ENCODE measurements at regions not wholly inside any gene's neighbourhood (a gene's known extent, or its start where the extent isn't known, plus 50 kb on each side); places are given as distances from the start of the nearest gene placed in this dataset.
"Not testable (repeated sequence)": the region's sequence is repeated elsewhere in the genome, so short reads cannot be mapped to it uniquely, and the experiment has no call there.

- peaks cover 17% of the 10 kb centered on the region for H3K36me3 ChIP-seq (ENCODE audit: insufficient read depth, low read length)
- H3K79me2 ChIP-seq (ENCODE audit: insufficient read depth, low read length), result peaks cover 69% of the 10 kb centered on the region
- peaks cover 45% of the 10 kb centered on the region for H3K4me1 ChIP-seq (ENCODE audit: insufficient read depth, low read length, poor library complexity, severe bottlenecking)
- peaks cover 12% of the 10 kb centered on the region for H3F3A ChIP-seq (ENCODE audit: low read depth)
- no peaks in the 10 kb centered on the region for H3K9me2 ChIP-seq (replicated peaks; ENCODE audit: low read depth, low read length)
- TF ChIP-seq EZH2phosphoT487 (IDR thresholded peaks at IDR 0.05; ENCODE audit: borderline replicate concordance), result no peak
- TF ChIP-seq CTCF (conservative IDR thresholded peaks at IDR 0.05; ENCODE audit: low read length), result no peak
- peak overlapping the region; percentile 93 for H3K4me2 ChIP-seq (ENCODE audit: low read depth, low read length, poor library complexity, severe bottlenecking)
- no peaks in the 10 kb centered on the region for H3K9me3 ChIP-seq (ENCODE audit: insufficient read depth, low read depth, low read length)
- no peak overlapping the region; the same call in 1 of the 2 replicates for H2AFZ ChIP-seq (ENCODE audit: low read length)
- H3K9ac ChIP-seq (ENCODE audit: low read depth, low read length, poor library complexity, severe bottlenecking), result peak overlapping the region; percentile 83
- no peaks in the 10 kb centered on the region for H3K27me3 ChIP-seq (ENCODE audit: insufficient read depth, low read length, poor library complexity, severe bottlenecking)
- H4K20me1 ChIP-seq (ENCODE audit: insufficient read depth, low read length, poor library complexity, severe bottlenecking), result no peaks in the 10 kb centered on the region
- peak overlapping the region; percentile 70 for H3K4me3 ChIP-seq (ENCODE audit: low read length, poor library complexity, severe bottlenecking)
Observed at GRCh38 chr3:51588724-51589123, 50.2 kb downstream of the RAD54L2 start.

- Histone ChIP-seq H4K20me1 (ENCODE audit: insufficient read depth, low read length, poor library complexity, severe bottlenecking) (no peaks in the 10 kb centered on the region), H3K36me3 (ENCODE audit: insufficient read depth, low read length) (peaks cover 29% of the 10 kb centered on the region), H3K4me3 (ENCODE audit: low read length, poor library complexity, severe bottlenecking) (no peak overlapping the region), H2AFZ (ENCODE audit: low read length) (no peak overlapping the region), H3K27me3 (ENCODE audit: insufficient read depth, low read length, poor library complexity, severe bottlenecking) (no peaks in the 10 kb centered on the region), H3K4me2 (ENCODE audit: low read depth, low read length, poor library complexity, severe bottlenecking) (no peak overlapping the region), H3K9me2 (replicated peaks; ENCODE audit: low read depth, low read length) (no peaks in the 10 kb centered on the region), H3F3A (ENCODE audit: low read depth) (peaks cover 12% of the 10 kb centered on the region), H3K79me2 (ENCODE audit: insufficient read depth, low read length) (peaks cover 67% of the 10 kb centered on the region), H3K9ac (ENCODE audit: low read depth, low read length, poor library complexity, severe bottlenecking) (no peak overlapping the region), H3K4me1 (ENCODE audit: insufficient read depth, low read length, poor library complexity, severe bottlenecking) (peaks cover 38% of the 10 kb centered on the region), H3K9me3 (ENCODE audit: insufficient read depth, low read depth, low read length) (no peaks in the 10 kb centered on the region)
- TF ChIP-seq CTCF (conservative IDR thresholded peaks at IDR 0.05; ENCODE audit: low read length) (no peak), EZH2phosphoT487 (IDR thresholded peaks at IDR 0.05; ENCODE audit: borderline replicate concordance) (no peak)
Observed at GRCh38 chr3:51591231-51591630, 52.7 kb downstream of the RAD54L2 start.

GRCh38 chr3:51593697-51594096 lies 55.2 kb downstream of the RAD54L2 start:
- Histone ChIP-seq H3K4me1 (ENCODE audit: insufficient read depth, low read length, poor library complexity, severe bottlenecking) (peaks cover 21% of the 10 kb centered on the region), H3K9me3 (ENCODE audit: insufficient read depth, low read depth, low read length) (no peaks in the 10 kb centered on the region), H3K36me3 (ENCODE audit: insufficient read depth, low read length) (peaks cover 39% of the 10 kb centered on the region), H3K9me2 (replicated peaks; ENCODE audit: low read depth, low read length) (no peaks in the 10 kb centered on the region), H4K20me1 (ENCODE audit: insufficient read depth, low read length, poor library complexity, severe bottlenecking) (no peaks in the 10 kb centered on the region), H3K27me3 (ENCODE audit: insufficient read depth, low read length, poor library complexity, severe bottlenecking) (no peaks in the 10 kb centered on the region), H3F3A (ENCODE audit: low read depth) (peaks cover 9% of the 10 kb centered on the region), H3K4me3 (ENCODE audit: low read length, poor library complexity, severe bottlenecking) (no peak overlapping the region), H2AFZ (ENCODE audit: low read length) (no peak overlapping the region), H3K9ac (ENCODE audit: low read depth, low read length, poor library complexity, severe bottlenecking) (no peak overlapping the region), H3K79me2 (ENCODE audit: insufficient read depth, low read length) (peaks cover 63% of the 10 kb centered on the region), H3K4me2 (ENCODE audit: low read depth, low read length, poor library complexity, severe bottlenecking) (no peak overlapping the region)
- TF ChIP-seq CTCF (conservative IDR thresholded peaks at IDR 0.05; ENCODE audit: low read length) (no peak), EZH2phosphoT487 (IDR thresholded peaks at IDR 0.05; ENCODE audit: borderline replicate concordance) (no peak)

- Histone ChIP-seq H3K36me3 (ENCODE audit: insufficient read depth, low read length) (peaks cover 26% of the 10 kb centered on the region; the same call in 1 of the 2 replicates), H3K79me2 (ENCODE audit: insufficient read depth, low read length) (peaks cover 61% of the 10 kb centered on the region)
- not testable (repeated sequence) for H4K20me1 ChIP-seq (ENCODE audit: insufficient read depth, low read length, poor library complexity, severe bottlenecking); H3K9me2 ChIP-seq (replicated peaks; ENCODE audit: low read depth, low read length); H3K9ac ChIP-seq (ENCODE audit: low read depth, low read length, poor library complexity, severe bottlenecking); H3K4me2 ChIP-seq (ENCODE audit: low read depth, low read length, poor library complexity, severe bottlenecking); H3K27me3 ChIP-seq (ENCODE audit: insufficient read depth, low read length, poor library complexity, severe bottlenecking); H3F3A ChIP-seq (ENCODE audit: low read depth); H3K4me1 ChIP-seq (ENCODE audit: insufficient read depth, low read length, poor library complexity, severe bottlenecking); H3K9me3 ChIP-seq (ENCODE audit: insufficient read depth, low read depth, low read length); H3K4me3 ChIP-seq (ENCODE audit: low read length, poor library complexity, severe bottlenecking); H2AFZ ChIP-seq (ENCODE audit: low read length)
Observed at GRCh38 chr3:51599638-51600037, 61.1 kb downstream of the RAD54L2 start.

All from Loucy (cell line).